ENCODE measurements at regions not wholly inside any gene's neighbourhood (a gene's known extent, or its start where the extent isn't known, plus 50 kb on each side); places are given as distances from the start of the nearest gene placed in this dataset.

DNA sequence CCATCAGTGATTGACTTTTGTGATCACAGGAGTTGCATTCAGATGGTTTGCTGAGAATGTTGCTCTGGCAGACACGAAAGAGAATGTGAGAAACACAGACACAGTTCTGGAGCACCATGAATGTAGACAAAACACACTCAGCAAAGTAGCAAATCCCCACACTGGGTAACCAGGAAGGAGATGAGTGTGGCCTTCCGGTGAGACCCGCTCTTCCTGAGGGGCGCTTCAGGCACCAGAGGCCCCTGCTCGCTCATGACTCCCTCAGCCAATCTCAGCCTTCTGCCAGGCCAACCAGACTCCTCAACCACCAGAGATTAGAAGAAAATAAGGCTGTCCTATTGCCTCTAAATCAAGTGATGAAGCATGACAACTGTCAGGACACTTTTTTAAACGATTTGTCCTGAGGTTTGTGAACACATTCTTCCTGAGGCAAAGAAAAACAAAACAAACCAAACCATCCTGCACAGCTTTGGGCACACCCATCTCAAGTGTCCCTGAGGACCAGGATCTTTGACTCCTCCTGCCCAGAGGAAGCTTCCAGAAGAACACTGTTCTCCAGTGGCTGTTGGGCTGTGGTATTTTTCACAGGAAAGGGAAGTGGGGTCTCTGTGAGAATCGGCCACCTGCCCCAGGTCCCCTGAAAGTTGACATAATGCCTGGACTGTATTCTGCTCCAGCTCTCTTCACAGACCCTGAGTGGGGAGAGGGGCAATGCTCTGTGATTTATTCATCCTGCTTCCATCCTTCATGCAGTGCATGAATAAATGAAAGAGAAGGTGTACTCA is 152.8 kb downstream of the BCL11A start:
- WGBS: 54% methylated on average over 7 of the region's 7 CpGs
- Histone ChIP-seq H3K27me3 (no peaks in the 10 kb centered on the region), H3K36me3 (no peaks in the 10 kb centered on the region), H3K4me1 (no peaks in the 10 kb centered on the region), H3K4me3 (no peak overlapping the region), H3K27ac (no peak overlapping the region), H3K9me3 (no peaks in the 10 kb centered on the region)
- TF ChIP-seq, protein P1, sequence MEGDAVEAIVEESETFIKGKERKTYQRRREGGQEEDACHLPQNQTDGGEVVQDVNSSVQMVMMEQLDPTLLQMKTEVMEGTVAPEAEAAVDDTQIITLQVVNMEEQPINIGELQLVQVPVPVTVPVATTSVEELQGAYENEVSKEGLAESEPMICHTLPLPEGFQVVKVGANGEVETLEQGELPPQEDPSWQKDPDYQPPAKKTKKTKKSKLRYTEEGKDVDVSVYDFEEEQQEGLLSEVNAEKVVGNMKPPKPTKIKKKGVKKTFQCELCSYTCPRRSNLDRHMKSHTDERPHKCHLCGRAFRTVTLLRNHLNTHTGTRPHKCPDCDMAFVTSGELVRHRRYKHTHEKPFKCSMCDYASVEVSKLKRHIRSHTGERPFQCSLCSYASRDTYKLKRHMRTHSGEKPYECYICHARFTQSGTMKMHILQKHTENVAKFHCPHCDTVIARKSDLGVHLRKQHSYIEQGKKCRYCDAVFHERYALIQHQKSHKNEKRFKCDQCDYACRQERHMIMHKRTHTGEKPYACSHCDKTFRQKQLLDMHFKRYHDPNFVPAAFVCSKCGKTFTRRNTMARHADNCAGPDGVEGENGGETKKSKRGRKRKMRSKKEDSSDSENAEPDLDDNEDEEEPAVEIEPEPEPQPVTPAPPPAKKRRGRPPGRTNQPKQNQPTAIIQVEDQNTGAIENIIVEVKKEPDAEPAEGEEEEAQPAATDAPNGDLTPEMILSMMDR (IDR thresholded peaks at IDR 0.05): no peak
- no peak for TF ChIP-seq POLR2AphosphoS5 (IDR thresholded peaks at IDR 0.05)
- TF ChIP-seq EP300 (IDR thresholded peaks at IDR 0.05): no peak
- TF ChIP-seq POLR2A (IDR thresholded peaks at IDR 0.05): no peak
- DNase-seq (ENCODE audit: low spot score in 2 of 2): no peak

DNA sequence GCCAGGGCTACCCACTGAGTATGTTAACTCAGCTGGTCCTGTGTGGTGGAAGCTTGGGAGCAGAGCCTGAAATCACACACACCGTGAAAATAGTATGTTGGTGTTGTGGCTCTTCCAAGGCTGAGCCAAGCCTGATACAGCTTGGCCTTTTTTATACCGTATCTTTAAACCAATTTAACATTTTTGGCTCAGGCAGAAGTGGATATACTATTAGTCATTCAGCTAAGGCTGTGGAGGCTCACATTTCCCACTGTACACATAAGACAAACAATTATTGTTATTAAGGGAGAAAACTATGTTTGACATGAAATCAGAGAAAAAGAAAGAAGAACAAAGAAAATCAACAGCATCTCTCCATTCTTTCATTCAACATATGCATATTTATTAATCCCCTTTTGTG is 159.0 kb downstream of the BCL11A start:
- no peak for DNase-seq (ENCODE audit: low spot score in 2 of 2)
- no peak overlapping the region for H3K4me3 ChIP-seq
- no peak overlapping the region for H3K27ac ChIP-seq
- no peaks in the 10 kb centered on the region for H3K36me3 ChIP-seq
- no peaks in the 10 kb centered on the region for H3K27me3 ChIP-seq
- no peaks in the 10 kb centered on the region for H3K9me3 ChIP-seq
- 60% methylated on average over 2 of the region's 2 CpGs for WGBS
- TF ChIP-seq POLR2AphosphoS5 (IDR thresholded peaks at IDR 0.05) (no peak), EP300 (IDR thresholded peaks at IDR 0.05) (no peak), POLR2A (IDR thresholded peaks at IDR 0.05) (no peak)
- TF ChIP-seq, protein P1 (IDR thresholded peaks at IDR 0.05): no peak
- H3K4me1 ChIP-seq: no peaks in the 10 kb centered on the region

DNA sequence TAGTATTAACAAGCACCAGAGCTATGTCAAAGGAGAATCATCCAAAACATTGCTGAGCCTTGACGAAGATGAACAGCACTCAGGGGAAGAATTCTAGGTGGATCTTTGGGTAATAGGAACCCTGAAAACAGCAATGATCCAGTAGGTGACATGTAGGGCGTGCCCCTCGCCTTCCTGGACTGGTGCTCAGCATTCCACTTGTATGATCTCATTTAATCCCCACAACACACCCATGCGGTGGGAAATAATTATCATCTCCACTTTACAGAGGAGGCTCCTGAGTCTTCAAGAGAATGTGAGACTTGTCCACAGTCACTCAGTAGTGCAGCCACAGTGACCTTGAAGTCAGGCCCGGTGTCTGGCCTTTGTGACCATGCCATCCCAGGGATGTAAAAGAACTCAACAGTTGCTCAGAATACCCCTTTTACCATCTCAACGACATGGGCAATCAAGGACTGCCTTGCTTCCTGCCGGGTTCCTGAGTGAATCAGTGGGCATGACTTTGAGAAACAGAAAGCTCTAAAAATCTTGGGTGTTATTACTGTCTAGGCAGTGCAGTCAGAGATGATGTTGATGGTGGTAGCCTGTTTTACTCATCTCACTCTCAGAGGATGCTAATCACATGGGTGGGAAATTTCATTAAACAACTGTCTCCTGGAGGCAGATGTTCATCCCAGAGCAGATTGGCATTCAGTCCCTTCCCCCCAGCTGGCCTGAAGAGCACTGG is 161.6 kb downstream of the BCL11A start:
- H3K27ac ChIP-seq: no peak overlapping the region
- no peak for DNase-seq (ENCODE audit: low spot score in 2 of 2)

DNA sequence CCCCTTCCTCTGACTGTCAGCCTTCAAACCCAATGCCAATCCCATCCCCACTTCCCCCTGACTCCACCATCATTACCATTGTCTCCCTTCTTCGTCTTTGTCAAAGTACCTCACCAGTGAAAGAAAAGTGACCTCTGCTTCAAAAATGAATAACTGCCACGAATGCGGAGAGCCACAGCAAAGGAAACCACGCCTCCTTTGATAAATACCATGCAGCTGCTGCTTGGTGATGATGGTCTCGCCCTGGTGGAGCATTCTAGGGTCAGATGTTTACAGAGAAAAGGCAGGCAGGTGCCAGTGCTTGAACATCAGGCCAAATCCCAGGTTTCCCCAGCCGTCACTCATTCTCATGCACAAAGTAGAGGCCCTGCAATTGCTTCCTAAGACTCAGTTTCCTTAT is 162.2 kb downstream of the BCL11A start:
- TF ChIP-seq EP300 (IDR thresholded peaks at IDR 0.05) (no peak), POLR2A (IDR thresholded peaks at IDR 0.05) (no peak), POLR2AphosphoS5 (IDR thresholded peaks at IDR 0.05) (no peak)
- TF ChIP-seq, protein P1 (IDR thresholded peaks at IDR 0.05): no peak

More for the DNA sequence above, 161.6 kb downstream of the BCL11A start:
- no peaks in the 10 kb centered on the region for H3K27me3 ChIP-seq
- TF ChIP-seq POLR2AphosphoS5 (IDR thresholded peaks at IDR 0.05) (no peak), POLR2A (IDR thresholded peaks at IDR 0.05) (no peak), EP300 (IDR thresholded peaks at IDR 0.05) (no peak)
- TF ChIP-seq, protein P1 (IDR thresholded peaks at IDR 0.05): no peak
- no peaks in the 10 kb centered on the region for H3K9me3 ChIP-seq
- H3K4me1 ChIP-seq: no peaks in the 10 kb centered on the region
- no peaks in the 10 kb centered on the region for H3K36me3 ChIP-seq
- 72% methylated on average over 6 of the region's 7 CpGs for WGBS
- H3K4me3 ChIP-seq: no peak overlapping the region

DNA sequence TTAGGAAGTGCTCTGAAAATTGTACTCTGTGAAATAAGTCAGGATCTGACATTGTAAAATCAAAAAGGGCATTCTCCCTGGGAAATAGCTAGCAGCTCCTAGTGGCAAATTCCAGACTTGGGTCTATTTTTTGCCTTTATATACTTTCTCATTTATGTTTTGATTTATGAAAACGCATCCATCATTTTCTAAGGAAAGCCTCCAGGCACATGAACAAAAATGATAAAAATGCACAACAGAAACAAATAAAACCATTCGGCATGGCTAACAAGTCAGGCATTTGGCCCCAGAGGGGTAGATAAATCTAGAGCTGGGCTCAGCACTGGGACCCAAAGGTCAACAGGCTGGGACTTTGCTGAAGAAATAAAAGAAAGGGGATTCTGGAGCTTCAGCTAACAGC is 167.0 kb downstream of the BCL11A start:
- H3K27me3 ChIP-seq: no peaks in the 10 kb centered on the region
- H3K4me1 ChIP-seq: peaks cover 11% of the 10 kb centered on the region
- H3K9me3 ChIP-seq: no peaks in the 10 kb centered on the region
- DNase-seq (ENCODE audit: low spot score in 2 of 2): no peak
- H3K36me3 ChIP-seq: no peaks in the 10 kb centered on the region
- TF ChIP-seq POLR2A (IDR thresholded peaks at IDR 0.05) (no peak), POLR2AphosphoS5 (IDR thresholded peaks at IDR 0.05) (no peak), EP300 (IDR thresholded peaks at IDR 0.05) (no peak)
- TF ChIP-seq, protein P1 (IDR thresholded peaks at IDR 0.05): no peak
- no peak overlapping the region for H3K4me3 ChIP-seq
- no peak overlapping the region for H3K27ac ChIP-seq
- 56% methylated on average over 2 of the region's 2 CpGs for WGBS

More for the DNA sequence above, 162.2 kb downstream of the BCL11A start:
- Histone ChIP-seq H3K4me3 (no peak overlapping the region), H3K27ac (no peak overlapping the region), H3K9me3 (no peaks in the 10 kb centered on the region), H3K4me1 (no peaks in the 10 kb centered on the region), H3K36me3 (no peaks in the 10 kb centered on the region), H3K27me3 (no peaks in the 10 kb centered on the region)
- WGBS: 63% methylated on average over 6 of the region's 6 CpGs
- DNase-seq (ENCODE audit: low spot score in 2 of 2): no peak
